B cell (primary cell): ENCODE measurements at regions not wholly inside any gene's neighbourhood (a gene's known extent, or its start where the extent isn't known, plus 50 kb on each side); places are given as distances from the start of the nearest gene placed in this dataset.

Experiments used
- ATAC-seq: fragments of 200-7000 bp; cut with Tn5 transposase; one replicate; pipeline ENCODE4 v1.10.0; 2021; ENCODE audit warnings: low read depth, mild to moderate bottlenecking, moderate number of reproducible peaks, moderate library complexity
- CTCF ChIA-PET: fragments of 350-600 bp; sonication (Branson Sonifier 250); formaldehyde crosslinking; loops from one replicate; lab custom pipeline; 2021; ENCODE audit warnings: antibody characterized with exemption, inconsistent platforms; lab: Charles Lee
- POLR2A ChIA-PET: fragments of 350-600 bp; sonication (Branson Sonifier 250); formaldehyde crosslinking; loops from one replicate; lab custom pipeline; 2021; ENCODE audit warnings: antibody characterized with exemption; lab: Charles Lee
- DNase-seq: peaks from one replicate; pipeline ENCODE4 v3.0.0; 2013
- H2AFZ ChIP-seq: 2 replicates; pipeline ENCODE4 v1.6.1; 2012; ENCODE audit warnings: mild to moderate bottlenecking, low read depth, low read length; ENCODE audit not compliant: insufficient read depth, poor library complexity, severe bottlenecking
- H3K27ac ChIP-seq, 2 donors: 1 replicate in 1 of 2; 2 replicates in 1 of 2; pipeline ENCODE4 v1.5.1; 2012 to 2013; ENCODE audit warnings: low read length in 2 of 2, mild to moderate bottlenecking in 2 of 2, moderate library complexity in 1 of 2
- H3K27me3 ChIP-seq, 4 experiments: fragments of 200-600 bp in 1 of 4; sonication (generic) in 1 of 4; replicated peaks in 1 of 4; 1 replicate in 2 of 4; 2 replicates in 2 of 4; pipeline versions ENCODE4 v1.6.1 to v1.7.0; 2013 to 2016; ENCODE audit warnings: low read length in 3 of 4, mild to moderate bottlenecking in 2 of 4, mixed read lengths in 1 of 4, moderate library complexity in 1 of 4; ENCODE audit not compliant: insufficient read depth in 4 of 4, control insufficient read depth in 3 of 4; ENCODE audit errors: control extremely low read depth in 1 of 4
- H3K36me3 ChIP-seq, 2 experiments: replicated peaks in 1 of 2; 1 replicate in 1 of 2; 2 replicates in 1 of 2; pipeline versions ENCODE4 v1.6.1 to v1.7.1; 2013; ENCODE audit warnings: low read length in 1 of 2; ENCODE audit not compliant: insufficient read depth in 2 of 2, control insufficient read depth in 1 of 2; ENCODE audit errors: control extremely low read depth in 1 of 2, extremely low read depth in 1 of 2
- H3K4me1 ChIP-seq, 2 donors: fragments of 200-600 bp in 1 of 2; sonication (generic) in 1 of 2; 1 replicate in 1 of 2; 2 replicates in 1 of 2; pipeline versions ENCODE4 v1.5.1 to v1.6.1; 2013 to 2017; ENCODE audit warnings: low read length in 2 of 2; ENCODE audit not compliant: control insufficient read depth in 2 of 2, insufficient read depth in 2 of 2
- H3K4me2 ChIP-seq: replicated peaks from 2 replicates; pipeline ENCODE3; 2012; ENCODE audit warnings: mild to moderate bottlenecking, low read depth, low read length; ENCODE audit not compliant: poor library complexity, severe bottlenecking
- H3K4me3 ChIP-seq, 5 experiments: fragments of 200-600 bp in 1 of 5; sonication (generic) in 1 of 5; 1 replicate in 3 of 5; 2 replicates in 2 of 5; pipeline versions ENCODE4 v1.5.1 to v1.7.0; 2011 to 2016; ENCODE audit warnings: low read length in 4 of 5, mild to moderate bottlenecking in 4 of 5, low read depth in 2 of 5, control low read depth in 1 of 5, moderate library complexity in 1 of 5; ENCODE audit not compliant: insufficient read depth in 1 of 5; ENCODE audit errors: control extremely low read depth in 1 of 5, extremely low read depth in 1 of 5
- H3K79me2 ChIP-seq: fragments of 200-600 bp; sonication (generic); one replicate; pipeline ENCODE4 v1.6.0; 2016; ENCODE audit warnings: low read length; ENCODE audit not compliant: control insufficient read depth, insufficient read depth
- H3K9ac ChIP-seq: fragments of 200-600 bp; sonication (generic); 2 replicates; pipeline ENCODE4 v1.6.1; 2017; ENCODE audit warnings: mild to moderate bottlenecking, low read length, moderate library complexity
- H3K9me3 ChIP-seq, 3 donors: one replicate each; pipeline versions ENCODE4 v1.6.1 to v1.7.1; 2013; ENCODE audit warnings: low read length in 2 of 3; ENCODE audit not compliant: control insufficient read depth in 2 of 3, insufficient read depth in 1 of 3; ENCODE audit errors: control extremely low read depth in 1 of 3
- H4K20me1 ChIP-seq: 2 replicates; pipeline ENCODE4 v1.6.0; 2012; ENCODE audit warnings: mild to moderate bottlenecking, low read length; ENCODE audit not compliant: insufficient read depth, control insufficient read depth, poor library complexity, severe bottlenecking
- H3K27ac Mint-ChIP-seq: one replicate; pipeline ENCODE4 v1.8.0; 2021; ENCODE audit warnings: mixed read lengths
- H3K27me3 Mint-ChIP-seq: one replicate; pipeline ENCODE4 v1.8.0; 2021; ENCODE audit warnings: mixed read lengths
- H3K4me1 Mint-ChIP-seq: one replicate; pipeline ENCODE4 v1.8.0; 2021; ENCODE audit warnings: mixed read lengths
- H3K4me3 Mint-ChIP-seq: one replicate; pipeline ENCODE4 v1.8.0; 2021; ENCODE audit warnings: mixed read lengths
- H3K9me3 Mint-ChIP-seq: one replicate; pipeline ENCODE4 v1.8.0; 2022; ENCODE audit warnings: mixed read lengths; ENCODE audit not compliant: insufficient read depth
- CTCF ChIP-seq: fragments of 200-600 bp; IDR thresholded peaks from one replicate; pipeline ENCODE4 v1.8.0; 2022; ENCODE audit warnings: antibody characterized with exemption, mild to moderate bottlenecking
- EZH2 ChIP-seq: IDR thresholded peaks from 2 replicates; pipeline ENCODE4 v1.6.1; 2012; ENCODE audit warnings: borderline replicate concordance, low read depth, mild to moderate bottlenecking, moderate library complexity, low read length; ENCODE audit not compliant: insufficient read depth, poor library complexity, severe bottlenecking
- WGBS: methylation state at CpG from one replicate; pipeline ENCODE4 v1.1.5; 2013; ENCODE audit warnings: missing lambda C conversion rate; ENCODE audit not compliant: insufficient coverage; 5-methylcytosine and 5-hydroxymethylcytosine counted together
- intact Hi-C: fragments of 100-400 bp; cut with micrococcal nuclease; formaldehyde crosslinking; loops from one replicate; pipeline ENCODE4 v1.10.0; 2022

GRCh38 chr6:79862126-79862525 is 85.2 kb downstream of the ELOVL4 start:
- intact Hi-C loops = no loop called here
- H3K27ac Mint-ChIP-seq = no peak overlapping the region
- Histone ChIP-seq H3K4me3 (no peak overlapping the region), H3K36me3 (no peaks in the 10 kb centered on the region), H4K20me1 (no peaks in the 10 kb centered on the region), H2AFZ (no peak overlapping the region), H3K4me2 (no peak overlapping the region), H3K9me3 (no peaks in the 10 kb centered on the region), H3K4me1 (no peaks in the 10 kb centered on the region), H3K9ac (no peak overlapping the region), H3K27ac (no peak overlapping the region), H3K27me3 (peaks cover 0 to 4% (median 0%) of the 10 kb centered on the region in 4 experiments), H3K79me2 (no peaks in the 10 kb centered on the region)
- CTCF ChIA-PET = no interaction called here
- no peak for DNase-seq
- no peaks in the 10 kb centered on the region for H3K27me3 Mint-ChIP-seq
- 74% methylated on average over 2 of the region's 3 CpGs for whole genome bisulfite sequencing
- no peak overlapping the region for H3K4me3 Mint-ChIP-seq
- H3K4me1 Mint-ChIP-seq = no peaks in the 10 kb centered on the region
- POLR2A ChIA-PET = no interaction called here
- no peak for TF ChIP-seq EZH2
- TF ChIP-seq CTCF = no peak
- no peak for ATAC-seq
- H3K9me3 Mint-ChIP-seq = no peaks in the 10 kb centered on the region

GRCh38 chr6:79861023-79861422 is 86.3 kb downstream of the ELOVL4 start:
- Mint-ChIP-seq H3K4me1 (no peaks in the 10 kb centered on the region), H3K4me3 (no peak overlapping the region), H3K27me3 (no peaks in the 10 kb centered on the region), H3K27ac (no peak overlapping the region), H3K9me3 (no peaks in the 10 kb centered on the region)
- H2AFZ ChIP-seq = no peak overlapping the region
- H4K20me1 ChIP-seq = no peaks in the 10 kb centered on the region
- no peak for ATAC-seq
- no peak overlapping the region for H3K9ac ChIP-seq
- POLR2A ChIA-PET = no interaction called here
- CTCF ChIA-PET = interaction anchor here (1.3 kb wide), 1 partner anchor 232 kb away, joined by 3 read pairs; no protein-coding TSS in a partner anchor
- no peak overlapping the region for H3K4me2 ChIP-seq
- H3K4me1 ChIP-seq = no peaks in the 10 kb centered on the region
- H3K4me3 ChIP-seq = no peak overlapping the region
- no peaks in the 10 kb centered on the region for H3K79me2 ChIP-seq
- no peaks in the 10 kb centered on the region for H3K36me3 ChIP-seq
- H3K27ac ChIP-seq = no peak overlapping the region
- H3K9me3 ChIP-seq = no peaks in the 10 kb centered on the region
- intact Hi-C loops = no loop called here
- DNase-seq = no peak
- TF ChIP-seq CTCF = no peak
- TF ChIP-seq EZH2 = no peak
- 100% methylated on average over 3 of the region's 7 CpGs for WGBS
- H3K27me3 ChIP-seq = peaks cover 0 to 4% (median 0%) of the 10 kb centered on the region in 4 experiments
